GM18951 (cell line): ENCODE measurements at regions not wholly inside any gene's neighbourhood (a gene's known extent, or its start where the extent isn't known, plus 50 kb on each side); places are given as distances from the start of the nearest gene placed in this dataset.

Source experiments
- POLR2A ChIP-seq: IDR thresholded peaks from 4 replicates; pipeline ENCODE4 v1.6.1; 2011; ENCODE audit warnings: mild to moderate bottlenecking; ENCODE audit not compliant: insufficient read length, insufficient read depth; ENCODE audit errors: extremely low read depth
- in situ Hi-C: fragments of 300-500 bp; cut with MboI; formaldehyde crosslinking; loops from one replicate; pipeline ENCODE4 v1.12.0; 2022; ENCODE audit warnings: low sequenced_read_pairs, mixed read lengths, inconsistent platforms; ENCODE audit not compliant: unreplicated experiment

- TF ChIP-seq POLR2A: no peak
- in situ Hi-C loops: no loop called here
Observed at GRCh38 chr22:47296405-47297260, 534.2 kb downstream of the TBC1D22A start.

- TF ChIP-seq POLR2A: no peak
- in situ Hi-C loops: no loop called here
Observed at GRCh38 chr22:47295982-47296381, 533.5 kb downstream of the TBC1D22A start.

GRCh38 chr22:47295226-47295901 lies 532.9 kb downstream of the TBC1D22A start:
- no peak for TF ChIP-seq POLR2A
- in situ Hi-C loops: no loop called here

GRCh38 chr22:47294576-47294975 lies 532.1 kb downstream of the TBC1D22A start:
- in situ Hi-C loops: no loop called here
- TF ChIP-seq POLR2A: no peak

- in situ Hi-C loops: no loop called here
- TF ChIP-seq POLR2A: no peak
Observed at GRCh38 chr22:47294222-47294532, 531.7 kb downstream of the TBC1D22A start.

GRCh38 chr22:47293368-47294221 lies 531.1 kb downstream of the TBC1D22A start:
- TF ChIP-seq POLR2A: no peak
- in situ Hi-C loops: no loop called here

GRCh38 chr22:47292546-47293320 lies 530.3 kb downstream of the TBC1D22A start:
- in situ Hi-C loops: no loop called here

GRCh38 chr22:47291565-47292495 lies 529.4 kb downstream of the TBC1D22A start:
- in situ Hi-C loops: no loop called here
- no peak for TF ChIP-seq POLR2A

More at GRCh38 chr22:47292546-47293320, 530.3 kb downstream of the TBC1D22A start:
- no peak for TF ChIP-seq POLR2A

GRCh38 chr22:47290706-47291430 lies 528.4 kb downstream of the TBC1D22A start:
- TF ChIP-seq POLR2A: no peak
- in situ Hi-C loops: no loop called here

GRCh38 chr22:47289336-47289985 lies 527.0 kb downstream of the TBC1D22A start:
- TF ChIP-seq POLR2A: no peak
- in situ Hi-C loops: no loop called here

GRCh38 chr22:47288680-47289079 lies 526.2 kb downstream of the TBC1D22A start:
- in situ Hi-C loops: no loop called here
- TF ChIP-seq POLR2A: no peak

GRCh38 chr22:47287516-47287915 lies 525.1 kb downstream of the TBC1D22A start:
- in situ Hi-C loops: no loop called here

More at GRCh38 chr22:47287516-47287915, 525.1 kb downstream of the TBC1D22A start:
- TF ChIP-seq POLR2A: no peak
